MM.1S (cell line): ENCODE measurements at regions not wholly inside any gene's neighbourhood (a gene's known extent, or its start where the extent isn't known, plus 50 kb on each side); places are given as distances from the start of the nearest gene placed in this dataset.

Source experiments
- DNase-seq: peaks from one replicate; pipeline ENCODE4 v3.0.0-alpha.2; 2015
- H2AFZ ChIP-seq: fragments of 300-600 bp; sonication (generic); 2 replicates; pipeline ENCODE4 v1.6.0; 2016; ENCODE audit warnings: antibody characterized with exemption, low read length
- H3F3A ChIP-seq: fragments of 300-600 bp; sonication (generic); 2 replicates; pipeline ENCODE4 v1.6.1; 2016; ENCODE audit warnings: mild to moderate bottlenecking, antibody characterized with exemption, low read length, moderate library complexity, mixed read lengths; ENCODE audit not compliant: insufficient read depth
- H3K27ac ChIP-seq: fragments of 300-600 bp; sonication (generic); 2 replicates; pipeline ENCODE4 v1.5.1; 2016; ENCODE audit warnings: mild to moderate bottlenecking, low read length
- H3K27me3 ChIP-seq: fragments of 300-600 bp; sonication (generic); replicated peaks from 2 replicates; pipeline ENCODE4 v1.6.0; 2016; ENCODE audit warnings: low read length; ENCODE audit not compliant: insufficient read depth
- H3K36me3 ChIP-seq: fragments of 300-600 bp; sonication (generic); replicated peaks from 2 replicates; pipeline ENCODE4 v1.6.1; 2016; ENCODE audit warnings: mild to moderate bottlenecking, low read length, mixed read lengths; ENCODE audit not compliant: insufficient read depth
- H3K4me1 ChIP-seq: fragments of 300-600 bp; sonication (generic); 2 replicates; pipeline ENCODE4 v1.6.1; 2016; ENCODE audit warnings: low read length, mixed read lengths
- H3K4me2 ChIP-seq: fragments of 300-600 bp; sonication (generic); 2 replicates; pipeline ENCODE4 v1.6.0; 2016; ENCODE audit warnings: low read depth, low read length
- H3K4me3 ChIP-seq: fragments of 300-600 bp; sonication (generic); 2 replicates; pipeline ENCODE4 v1.5.1; 2016; ENCODE audit warnings: low read length, mixed read lengths
- H3K79me2 ChIP-seq: fragments of 300-600 bp; sonication (generic); 2 replicates; pipeline ENCODE4 v1.6.1; 2016; ENCODE audit warnings: mixed run types, low read length, mixed read lengths
- H3K9ac ChIP-seq: fragments of 300-600 bp; sonication (generic); 2 replicates; pipeline ENCODE4 v1.6.1; 2016; ENCODE audit warnings: low read length, mixed read lengths
- H3K9me2 ChIP-seq: fragments of 300-600 bp; sonication (generic); replicated peaks from 2 replicates; pipeline ENCODE4 v1.6.1; 2016; ENCODE audit warnings: mild to moderate bottlenecking, low read length, mixed read lengths; ENCODE audit not compliant: insufficient read depth
- H3K9me3 ChIP-seq: fragments of 300-600 bp; sonication (generic); replicated peaks from 2 replicates; pipeline ENCODE4 v1.6.1; 2016; ENCODE audit warnings: mild to moderate bottlenecking, low read length, mixed read lengths; ENCODE audit not compliant: insufficient read depth
- H4K20me1 ChIP-seq: fragments of 300-600 bp; sonication (generic); 2 replicates; pipeline ENCODE4 v1.6.1; 2016; ENCODE audit warnings: mild to moderate bottlenecking, low read length, moderate library complexity, mixed read lengths; ENCODE audit not compliant: insufficient read depth
- CTCF ChIP-seq: fragments of 300-600 bp; sonication (generic); IDR thresholded peaks from 2 replicates; pipeline ENCODE4 v1.5.1; 2016; ENCODE audit warnings: antibody characterized with exemption, low read length, mixed read lengths
- EZH2 ChIP-seq: fragments of 300-600 bp; sonication (generic); optimal IDR thresholded peaks from 2 replicates; pipeline ENCODE3; 2017; ENCODE audit warnings: low read depth, mild to moderate bottlenecking, antibody characterized with exemption, low read length, mixed read lengths
- EZH2phosphoT487 ChIP-seq: fragments of 300-600 bp; sonication (generic); IDR thresholded peaks from 2 replicates; pipeline ENCODE4 v1.6.1; 2018; ENCODE audit warnings: antibody characterized with exemption, low read length

- no peak overlapping the region for H3K27ac ChIP-seq
- H3K27me3 ChIP-seq, result no peaks in the 10 kb centered on the region
- no peak for DNase-seq
- H3K4me2 ChIP-seq, result no peak overlapping the region
- no peaks in the 10 kb centered on the region for H3K36me3 ChIP-seq
- TF ChIP-seq EZH2phosphoT487, result no peak
- H3K9me2 ChIP-seq, result no peaks in the 10 kb centered on the region
- H3K9me3 ChIP-seq, result no peaks in the 10 kb centered on the region
- no peak overlapping the region for H2AFZ ChIP-seq
- no peak overlapping the region for H3K9ac ChIP-seq
- no peaks in the 10 kb centered on the region for H4K20me1 ChIP-seq
- H3K4me3 ChIP-seq, result no peak overlapping the region
- no peaks in the 10 kb centered on the region for H3K4me1 ChIP-seq
- H3F3A ChIP-seq, result no peaks in the 10 kb centered on the region
- H3K79me2 ChIP-seq, result no peaks in the 10 kb centered on the region
Observed at GRCh38 chr3:70861234-70861633, 548.8 kb upstream of the MDFIC2 start.

GRCh38 chr3:70857916-70858315 is 545.5 kb upstream of the MDFIC2 start:
- Histone ChIP-seq H3K36me3 (no peaks in the 10 kb centered on the region), H3K9me2 (no peaks in the 10 kb centered on the region), H3K79me2 (no peaks in the 10 kb centered on the region), H3K4me3 (no peak overlapping the region), H4K20me1 (no peaks in the 10 kb centered on the region), H3K4me2 (no peak overlapping the region), H3K27me3 (no peaks in the 10 kb centered on the region), H3K27ac (no peak overlapping the region), H3F3A (no peaks in the 10 kb centered on the region), H2AFZ (no peak overlapping the region), H3K9ac (no peak overlapping the region), H3K4me1 (no peaks in the 10 kb centered on the region), H3K9me3 (no peaks in the 10 kb centered on the region)
- no peak for DNase-seq
- TF ChIP-seq EZH2, result no peak
- no peak for TF ChIP-seq EZH2phosphoT487

- H3K79me2 ChIP-seq, result no peaks in the 10 kb centered on the region
- no peak overlapping the region for H3K9ac ChIP-seq
- no peak overlapping the region for H2AFZ ChIP-seq
- H3K27ac ChIP-seq, result no peak overlapping the region
- no peaks in the 10 kb centered on the region for H3K9me2 ChIP-seq
- no peaks in the 10 kb centered on the region for H3K36me3 ChIP-seq
- no peaks in the 10 kb centered on the region for H4K20me1 ChIP-seq
- TF ChIP-seq EZH2, result no peak
- TF ChIP-seq CTCF, result no peak
- no peak for TF ChIP-seq EZH2phosphoT487
- no peak for DNase-seq
- no peak overlapping the region for H3K4me2 ChIP-seq
- no peaks in the 10 kb centered on the region for H3K4me1 ChIP-seq
- no peaks in the 10 kb centered on the region for H3K9me3 ChIP-seq
- no peak overlapping the region for H3K4me3 ChIP-seq
- H3K27me3 ChIP-seq, result no peaks in the 10 kb centered on the region
- H3F3A ChIP-seq, result no peaks in the 10 kb centered on the region
Observed at GRCh38 chr3:70856414-70857162, 544.1 kb upstream of the MDFIC2 start.

GRCh38 chr3:70855149-70855548 is 542.7 kb upstream of the MDFIC2 start:
- no peaks in the 10 kb centered on the region for H3K27me3 ChIP-seq
- no peaks in the 10 kb centered on the region for H3K4me1 ChIP-seq
- no peak overlapping the region for H3K4me3 ChIP-seq
- TF ChIP-seq EZH2, result no peak
- TF ChIP-seq EZH2phosphoT487, result no peak
- TF ChIP-seq CTCF, result no peak
- no peak overlapping the region for H3K27ac ChIP-seq
- H3K9me2 ChIP-seq, result no peaks in the 10 kb centered on the region
- H3F3A ChIP-seq, result no peaks in the 10 kb centered on the region
- no peaks in the 10 kb centered on the region for H3K36me3 ChIP-seq
- H2AFZ ChIP-seq, result no peak overlapping the region
- H3K4me2 ChIP-seq, result no peak overlapping the region
- no peak overlapping the region for H3K9ac ChIP-seq
- H3K9me3 ChIP-seq, result no peaks in the 10 kb centered on the region
- no peaks in the 10 kb centered on the region for H4K20me1 ChIP-seq
- no peaks in the 10 kb centered on the region for H3K79me2 ChIP-seq
- DNase-seq, result no peak
